ENCODE measurements at regions not wholly inside any gene's neighbourhood (a gene's known extent, or its start where the extent isn't known, plus 50 kb on each side); places are given as distances from the start of the nearest gene placed in this dataset.
"Not testable (repeated sequence)": the region's sequence is repeated elsewhere in the genome, so short reads cannot be mapped to it uniquely, and the experiment has no call there.

GRCh38 chr2:167748536-167748935 lies 498.9 kb downstream of the STK39 start:
- intact Hi-C loops (cut with DNase I), result no loop called here
- TF ChIP-seq POLR2A (IDR thresholded peaks at IDR 0.05) (no peak), CTCF (IDR thresholded peaks at IDR 0.05) (no peak)
- H3K4me1 ChIP-seq (ENCODE audit: insufficient read depth), result no peaks in the 10 kb centered on the region
- H3K27ac ChIP-seq, result no peak overlapping the region
- H3K4me3 ChIP-seq, result no peak overlapping the region
- H3K9me3 ChIP-seq, result no peaks in the 10 kb centered on the region
- no peaks in the 10 kb centered on the region for H3K27me3 ChIP-seq
- 89 to 94% (median 92%) methylated on average over 1 of the region's 1 CpG for WGBS, 3 donors
- no peak for DNase-seq
- no peaks in the 10 kb centered on the region for H3K36me3 ChIP-seq

- no peak overlapping the region for H3K27ac ChIP-seq
- no peak for DNase-seq
- no peaks in the 10 kb centered on the region for H3K9me3 ChIP-seq
- H3K36me3 ChIP-seq, result no peaks in the 10 kb centered on the region
- WGBS, 3 donors, result 54 to 92% (median 66%) methylated on average over 2 of the region's 2 CpGs
- intact Hi-C loops (cut with DNase I), result no loop called here
- H3K4me3 ChIP-seq, result no peak overlapping the region
- H3K4me1 ChIP-seq (ENCODE audit: insufficient read depth), result no peaks in the 10 kb centered on the region
- no peaks in the 10 kb centered on the region for H3K27me3 ChIP-seq
- TF ChIP-seq POLR2A (IDR thresholded peaks at IDR 0.05), result no peak
- TF ChIP-seq CTCF (IDR thresholded peaks at IDR 0.05), result no peak
- TF ChIP-seq EP300 (IDR thresholded peaks at IDR 0.05), result no peak
Measured at GRCh38 chr2:167745667-167746066, 501.7 kb downstream of the STK39 start.

GRCh38 chr2:167739921-167740320 lies 507.5 kb downstream of the STK39 start:
- H3K27ac ChIP-seq; H3K4me3 ChIP-seq; H3K4me1 ChIP-seq (ENCODE audit: insufficient read depth); DNase-seq; H3K27me3 ChIP-seq; H3K9me3 ChIP-seq; intact Hi-C loops (cut with DNase I); H3K36me3 ChIP-seq: not testable (repeated sequence)
- WGBS, 3 donors, result 88 to 95% (median 93%) methylated on average over 1 of the region's 1 CpG

- peak in 3 of 5 donors; percentile 14 to 20 (median 18) for DNase-seq
- Histone ChIP-seq H3K27me3 (no peaks in the 10 kb centered on the region), H3K27ac (peak overlapping the region in 1 of 2 donors; percentile 62), H3K4me3 (no peak overlapping the region), H3K36me3 (no peaks in the 10 kb centered on the region), H3K4me1 (ENCODE audit: insufficient read depth) (peaks cover 10% of the 10 kb centered on the region), H3K9me3 (no peaks in the 10 kb centered on the region)
- intact Hi-C loops (cut with DNase I), result no loop called here
- 6 to 22% (median 6%) methylated on average over 2 of the region's 2 CpGs for WGBS, 3 donors
- TF ChIP-seq POLR2A (IDR thresholded peaks at IDR 0.05) (no peak), EP300 (IDR thresholded peaks at IDR 0.05) (no peak), CTCF (IDR thresholded peaks at IDR 0.05) (no peak)
Measured at GRCh38 chr2:167733747-167734146, 513.6 kb downstream of the STK39 start.

- Histone ChIP-seq H3K4me3 (no peak overlapping the region), H3K27me3 (no peaks in the 10 kb centered on the region), H3K36me3 (no peaks in the 10 kb centered on the region), H3K27ac (no peak overlapping the region), H3K9me3 (no peaks in the 10 kb centered on the region), H3K4me1 (ENCODE audit: insufficient read depth) (peaks cover 10% of the 10 kb centered on the region)
- DNase-seq, result no peak
- no peak for TF ChIP-seq CTCF (IDR thresholded peaks at IDR 0.05)
- no peak for TF ChIP-seq EP300 (IDR thresholded peaks at IDR 0.05)
- no peak for TF ChIP-seq POLR2A (IDR thresholded peaks at IDR 0.05)
- WGBS, 3 donors, result 90 to 91% (median 90%) methylated on average over 4 of the region's 4 CpGs
- intact Hi-C loops (cut with DNase I), result no loop called here
Measured at GRCh38 chr2:167732326-167732725, 515.1 kb downstream of the STK39 start.
